Activated CD4-positive, alpha-beta memory T cell treated with anti-CD3 and anti-CD28 coated beads, Interleukin-2, amount 10 ng/mL, durations not matched to agents 7 days and 5 days (primary cell): ENCODE measurements at regions not wholly inside any gene's neighbourhood (a gene's known extent, or its start where the extent isn't known, plus 50 kb on each side); places are given as distances from the start of the nearest gene placed in this dataset.

Experiments used
- CTCF ChIA-PET: fragments of 350-600 bp; sonication (Branson Sonifier 250); formaldehyde crosslinking; loops from one replicate; lab custom pipeline; 2021; ENCODE audit warnings: antibody characterized with exemption, inconsistent platforms; lab: Charles Lee
- POLR2A ChIA-PET: fragments of 350-600 bp; sonication (Branson Sonifier 250); formaldehyde crosslinking; loops from one replicate; lab custom pipeline; 2021; ENCODE audit warnings: antibody characterized with exemption; lab: Charles Lee
- DNase-seq: peaks from one replicate; pipeline ENCODE4 v3.0.0-alpha.2; 2020
- H3K27ac Mint-ChIP-seq: one replicate; pipeline ENCODE4 v1.8.0; 2021; ENCODE audit warnings: mild to moderate bottlenecking, mixed read lengths
- H3K27me3 Mint-ChIP-seq: one replicate; pipeline ENCODE4 v1.8.0; 2021; ENCODE audit warnings: mixed read lengths
- H3K36me3 Mint-ChIP-seq: one replicate; pipeline ENCODE4 v1.8.0; 2021; ENCODE audit warnings: low read depth, mixed read lengths
- H3K4me1 Mint-ChIP-seq: one replicate; pipeline ENCODE4 v1.8.0; 2021; ENCODE audit warnings: mixed read lengths
- H3K4me3 Mint-ChIP-seq: one replicate; pipeline ENCODE4 v1.8.0; 2021; ENCODE audit warnings: mild to moderate bottlenecking, mixed read lengths
- H3K9me3 Mint-ChIP-seq: one replicate; pipeline ENCODE4 v1.8.0; 2021; ENCODE audit warnings: mixed read lengths

DNA sequence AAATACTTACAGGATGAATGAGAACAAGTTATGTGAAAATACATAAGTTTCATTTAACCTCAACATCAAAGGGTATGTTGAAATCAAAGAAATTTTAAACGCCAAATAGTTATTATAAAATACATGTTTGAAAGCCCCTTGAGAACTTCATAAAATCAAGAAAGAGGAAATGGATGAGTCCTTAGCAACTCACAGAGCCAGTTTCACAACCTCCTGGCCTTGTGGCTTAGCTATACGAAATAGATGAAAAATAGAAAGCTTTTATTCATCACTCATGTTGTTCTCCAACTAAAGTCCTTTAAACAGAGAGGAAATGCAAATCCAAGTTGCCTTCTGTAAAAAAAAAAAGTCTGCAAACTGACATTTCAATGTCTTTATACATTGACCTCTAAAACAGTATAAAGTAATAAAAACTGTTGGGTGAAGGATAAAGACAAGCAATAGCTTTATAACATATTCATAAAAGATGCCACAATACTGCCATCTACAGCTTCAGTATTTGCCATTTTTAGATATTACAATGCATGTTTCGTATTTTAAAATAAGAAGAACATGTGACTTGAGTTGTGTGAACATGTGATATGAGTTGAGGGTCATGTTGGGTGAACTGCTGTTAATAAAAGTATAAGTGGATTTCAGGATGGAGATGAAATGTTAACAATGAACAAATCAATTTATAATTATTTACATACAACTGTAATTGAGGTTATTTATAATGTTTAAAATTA lies 847.8 kb downstream of the MRPL39 start:
- POLR2A ChIA-PET, result no interaction called here
- H3K4me3 Mint-ChIP-seq, result no peak overlapping the region
- H3K4me1 Mint-ChIP-seq, result no peaks in the 10 kb centered on the region
- DNase-seq, result no peak
- H3K9me3 Mint-ChIP-seq, result no peaks in the 10 kb centered on the region
- CTCF ChIA-PET, result no interaction called here
- no peak overlapping the region for H3K27ac Mint-ChIP-seq
- H3K36me3 Mint-ChIP-seq, result no peaks in the 10 kb centered on the region
- no peaks in the 10 kb centered on the region for H3K27me3 Mint-ChIP-seq

DNA sequence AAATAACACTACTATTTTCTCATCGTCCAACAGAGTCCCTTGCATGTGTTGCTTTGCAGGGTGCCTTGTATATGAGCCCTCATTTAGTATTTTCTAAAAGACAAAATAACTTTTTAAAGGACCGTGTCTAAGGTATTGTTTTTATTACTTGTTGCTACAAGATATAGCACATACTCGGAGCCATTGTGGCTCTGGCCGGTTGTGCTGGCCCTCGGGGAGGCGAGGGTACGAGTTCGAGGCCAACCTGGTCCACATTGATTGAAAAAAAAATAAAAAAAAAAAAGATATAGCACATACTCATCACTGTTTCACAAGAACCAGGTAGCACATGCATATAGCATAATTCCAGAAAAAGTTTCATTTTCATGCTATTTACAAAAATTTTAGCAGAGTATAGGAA lies 869.2 kb downstream of the MRPL39 start:
- Mint-ChIP-seq H3K27me3 (no peaks in the 10 kb centered on the region), H3K9me3 (peaks cover 5% of the 10 kb centered on the region), H3K36me3 (no peaks in the 10 kb centered on the region), H3K4me3 (no peak overlapping the region), H3K27ac (no peak overlapping the region), H3K4me1 (no peaks in the 10 kb centered on the region)
- ChIA-PET POLR2A (no interaction called here), CTCF (no interaction called here)
- DNase-seq, result no peak

DNA sequence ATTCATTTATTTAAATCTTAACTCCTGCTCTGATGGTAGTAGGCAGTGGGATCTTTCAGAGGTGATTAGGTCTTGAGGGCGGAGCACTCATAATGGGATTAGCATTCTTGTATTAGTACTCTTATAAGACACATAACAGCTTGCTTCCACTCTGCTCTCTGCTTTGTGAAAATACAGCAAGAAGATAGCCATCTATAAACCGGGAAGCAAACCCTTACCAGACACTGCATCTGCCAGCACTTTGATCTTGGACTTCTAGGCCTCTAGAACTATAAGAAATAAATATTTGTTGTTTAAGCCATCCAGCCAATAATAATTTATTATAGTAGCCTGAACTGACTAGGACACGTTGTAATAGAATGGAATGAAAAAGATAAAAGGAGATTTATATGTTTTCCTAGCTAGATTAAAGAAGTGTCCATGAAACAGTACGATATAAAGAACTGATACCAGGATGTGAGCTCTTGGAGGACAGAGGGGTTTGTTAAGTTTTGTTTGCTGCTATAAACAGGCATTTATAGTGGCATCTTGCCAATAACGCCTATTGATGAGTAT lies 869.9 kb downstream of the MRPL39 start:
- peaks cover 4% of the 10 kb centered on the region for H3K9me3 Mint-ChIP-seq
- H3K4me1 Mint-ChIP-seq, result no peaks in the 10 kb centered on the region
- H3K36me3 Mint-ChIP-seq, result no peaks in the 10 kb centered on the region
- H3K4me3 Mint-ChIP-seq, result no peak overlapping the region
- no peak for DNase-seq
- ChIA-PET CTCF (no interaction called here), POLR2A (no interaction called here)
- H3K27ac Mint-ChIP-seq, result no peak overlapping the region
- no peaks in the 10 kb centered on the region for H3K27me3 Mint-ChIP-seq

DNA sequence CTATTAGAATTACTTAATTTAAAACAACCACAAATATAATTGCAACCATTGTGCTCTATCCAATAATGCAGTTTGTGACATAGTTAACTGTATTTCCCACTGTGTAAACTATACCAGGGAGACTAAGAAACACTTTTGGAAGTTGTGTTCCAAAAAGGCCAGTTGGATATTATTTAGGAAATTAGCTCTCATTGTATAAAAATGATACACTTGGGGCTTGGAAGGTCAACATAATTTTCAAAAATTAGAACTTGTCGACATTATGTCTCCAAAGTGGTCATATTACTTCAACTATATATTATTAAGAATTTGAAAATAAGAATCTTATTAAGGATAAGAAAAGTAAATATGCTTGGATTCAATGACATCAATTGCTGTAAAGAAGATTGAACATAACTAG lies 876.6 kb downstream of the MRPL39 start:
- H3K4me3 Mint-ChIP-seq, result no peak overlapping the region
- H3K27me3 Mint-ChIP-seq, result no peaks in the 10 kb centered on the region
- H3K36me3 Mint-ChIP-seq, result no peaks in the 10 kb centered on the region
- no peak overlapping the region for H3K27ac Mint-ChIP-seq
- H3K4me1 Mint-ChIP-seq, result no peaks in the 10 kb centered on the region
- DNase-seq, result no peak
- no peaks in the 10 kb centered on the region for H3K9me3 Mint-ChIP-seq
- ChIA-PET CTCF (no interaction called here), POLR2A (no interaction called here)

DNA sequence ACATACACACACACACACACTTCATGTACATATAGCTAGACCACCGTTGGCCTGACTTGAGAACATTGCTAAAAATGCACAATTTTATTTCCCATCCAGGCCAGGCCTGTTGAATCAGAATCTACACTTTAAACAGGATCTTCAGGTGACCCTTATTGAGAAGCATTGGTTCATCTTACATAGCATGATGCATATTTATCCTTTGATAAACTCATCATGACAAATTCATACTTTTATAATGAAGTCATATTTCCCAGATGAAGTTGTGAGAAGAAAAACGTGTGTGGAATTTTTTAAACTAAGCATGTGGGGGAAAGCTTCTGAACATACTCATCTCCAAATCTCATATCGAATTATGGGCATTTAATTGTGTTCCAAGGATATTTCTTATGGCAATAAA lies 877.7 kb downstream of the MRPL39 start:
- ChIA-PET CTCF (no interaction called here), POLR2A (no interaction called here)
- H3K27me3 Mint-ChIP-seq, result no peaks in the 10 kb centered on the region
- no peaks in the 10 kb centered on the region for H3K36me3 Mint-ChIP-seq
- no peak for DNase-seq
- no peaks in the 10 kb centered on the region for H3K4me1 Mint-ChIP-seq
- no peak overlapping the region for H3K4me3 Mint-ChIP-seq
- no peaks in the 10 kb centered on the region for H3K9me3 Mint-ChIP-seq
- H3K27ac Mint-ChIP-seq, result no peak overlapping the region

DNA sequence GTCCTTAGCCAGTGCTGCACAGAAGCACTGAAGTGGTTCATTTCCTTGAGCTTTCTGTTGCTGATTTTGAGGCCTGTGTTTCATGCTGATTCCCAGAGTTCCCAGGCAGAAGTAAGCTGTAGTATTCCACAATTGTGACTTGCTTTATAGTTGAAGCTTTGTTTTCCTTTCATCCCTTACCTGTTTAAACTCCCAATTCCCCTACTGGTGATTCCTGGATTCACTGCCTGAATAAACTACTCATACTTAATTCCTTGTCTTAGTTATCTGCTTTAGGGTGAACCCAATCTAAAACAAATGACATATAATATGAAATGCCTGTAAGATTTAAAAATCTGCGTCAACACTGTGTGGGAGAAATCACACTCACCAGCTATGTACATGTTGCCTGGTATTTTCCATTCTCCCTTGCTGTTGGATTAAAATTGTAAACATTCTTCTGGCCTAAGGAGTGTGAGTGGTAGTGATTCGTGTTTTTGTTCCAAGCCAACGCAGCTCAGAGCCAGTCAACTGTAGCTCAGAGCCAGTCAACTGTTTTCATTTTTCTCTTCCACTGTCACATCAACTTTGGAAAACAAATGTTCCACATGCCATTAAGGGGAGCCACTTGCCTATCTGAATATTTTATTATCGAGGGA lies 879.4 kb downstream of the MRPL39 start:
- CTCF ChIA-PET, result no interaction called here
- Mint-ChIP-seq H3K9me3 (no peaks in the 10 kb centered on the region), H3K4me3 (no peak overlapping the region), H3K4me1 (no peaks in the 10 kb centered on the region), H3K27ac (no peak overlapping the region), H3K27me3 (no peaks in the 10 kb centered on the region), H3K36me3 (no peaks in the 10 kb centered on the region)
- POLR2A ChIA-PET, result no interaction called here
- no peak for DNase-seq

DNA sequence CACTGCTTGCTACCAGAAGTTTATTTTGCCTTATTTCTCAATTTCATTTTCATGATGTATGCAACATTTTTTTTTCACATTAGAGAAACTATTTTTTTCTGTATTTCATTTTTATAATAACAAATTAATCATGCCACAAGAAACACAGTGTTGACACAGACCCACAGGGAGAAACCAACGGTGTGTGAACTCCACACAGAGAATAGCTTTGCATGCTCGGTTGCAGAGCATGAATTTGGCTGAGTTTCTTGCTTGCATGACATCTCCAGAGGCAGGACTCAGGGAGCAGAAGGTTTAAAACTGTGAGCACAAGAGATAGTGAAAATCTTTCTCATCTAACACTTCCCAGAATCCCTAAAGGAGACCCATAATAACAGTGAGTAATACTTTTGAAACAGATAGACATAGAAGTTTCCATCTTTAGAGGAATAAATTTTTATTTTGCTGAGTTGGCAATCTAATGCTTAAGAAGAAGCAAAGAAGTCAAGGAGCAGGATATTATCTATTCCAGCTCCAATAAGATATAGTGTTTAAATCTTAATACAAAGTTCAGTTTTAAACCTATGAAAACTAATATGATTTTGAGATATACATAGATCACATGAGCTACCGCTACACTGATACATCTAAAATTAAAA lies 890.9 kb downstream of the MRPL39 start:
- H3K9me3 Mint-ChIP-seq, result peaks cover 2% of the 10 kb centered on the region
- H3K4me1 Mint-ChIP-seq, result no peaks in the 10 kb centered on the region
- CTCF ChIA-PET, result no interaction called here
- H3K4me3 Mint-ChIP-seq, result no peak overlapping the region
- no peak overlapping the region for H3K27ac Mint-ChIP-seq
- no peak for DNase-seq
- no peaks in the 10 kb centered on the region for H3K27me3 Mint-ChIP-seq
- POLR2A ChIA-PET, result no interaction called here
- H3K36me3 Mint-ChIP-seq, result no peaks in the 10 kb centered on the region

DNA sequence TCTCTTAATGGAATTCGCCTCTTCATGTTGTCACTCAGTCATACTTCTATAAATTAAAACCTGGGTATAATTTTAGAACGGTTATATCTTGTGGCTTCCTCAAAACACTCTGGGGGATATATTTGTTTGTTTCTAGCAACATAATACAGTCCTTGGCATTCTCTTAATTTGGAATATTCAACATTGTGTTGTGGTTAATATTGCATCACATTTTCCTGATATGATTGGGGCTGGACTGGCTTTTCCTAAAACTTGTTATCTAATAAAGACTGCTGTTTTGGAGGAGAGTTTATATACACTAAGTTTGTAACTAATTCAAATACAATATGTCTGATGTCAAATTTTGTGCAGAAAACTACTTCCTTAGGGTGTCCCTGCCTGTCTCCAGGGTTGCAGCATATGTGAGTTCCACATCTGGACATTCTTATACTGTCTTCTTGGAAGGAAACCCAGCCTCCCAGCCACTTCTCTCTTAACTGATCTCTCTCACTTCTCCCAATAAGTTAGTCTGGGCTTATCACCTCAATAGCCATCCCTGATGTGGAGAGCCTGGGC lies 892.6 kb downstream of the MRPL39 start:
- no peak for DNase-seq
- H3K4me3 Mint-ChIP-seq, result no peak overlapping the region
- POLR2A ChIA-PET, result no interaction called here
- CTCF ChIA-PET, result no interaction called here
- no peaks in the 10 kb centered on the region for H3K36me3 Mint-ChIP-seq
- H3K9me3 Mint-ChIP-seq, result peaks cover 2% of the 10 kb centered on the region
- no peak overlapping the region for H3K27ac Mint-ChIP-seq
- H3K4me1 Mint-ChIP-seq, result no peaks in the 10 kb centered on the region
- no peaks in the 10 kb centered on the region for H3K27me3 Mint-ChIP-seq

DNA sequence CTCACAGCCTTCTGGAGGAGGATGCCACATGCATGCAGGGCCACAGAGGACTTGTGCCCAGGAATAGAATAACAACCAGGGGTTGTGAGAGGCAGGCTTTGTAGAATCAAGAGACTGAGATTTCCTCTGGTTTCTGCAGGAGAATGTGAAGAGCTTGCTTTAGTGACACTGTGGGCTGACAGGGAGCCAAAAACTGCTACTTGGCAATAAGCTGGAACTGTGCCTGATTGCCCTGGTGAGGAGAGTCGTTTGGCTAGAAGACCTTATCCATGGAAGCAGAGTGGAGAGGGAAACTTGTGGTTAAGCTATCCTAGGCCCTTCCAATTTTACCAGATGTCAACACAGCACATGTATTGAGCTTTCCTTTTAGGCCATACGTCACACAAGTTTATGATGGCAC lies 902.1 kb downstream of the MRPL39 start:
- no peak overlapping the region for H3K4me3 Mint-ChIP-seq

DNA sequence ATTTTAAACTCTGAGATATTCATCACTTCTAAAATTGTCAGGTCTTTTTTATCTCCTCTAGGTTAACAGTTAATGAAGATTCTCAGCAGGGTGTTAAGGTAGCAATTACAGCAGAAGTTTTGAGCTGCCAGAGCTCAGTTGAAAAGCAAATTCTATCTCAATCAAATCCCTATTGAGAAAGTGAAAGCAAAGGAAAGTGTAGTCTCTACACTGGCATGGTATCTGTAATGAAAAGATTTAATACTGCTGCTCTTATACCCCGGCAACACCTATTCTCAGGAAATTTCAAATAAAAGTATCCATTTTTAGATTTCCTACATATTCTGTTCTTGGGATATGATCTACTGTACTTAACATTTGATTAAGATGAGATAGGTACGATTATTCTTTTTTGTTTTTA lies 913.5 kb downstream of the MRPL39 start:
- Mint-ChIP-seq H3K4me3 (no peak overlapping the region), H3K4me1 (no peaks in the 10 kb centered on the region), H3K27ac (no peak overlapping the region), H3K27me3 (no peaks in the 10 kb centered on the region), H3K9me3 (peaks cover 5% of the 10 kb centered on the region), H3K36me3 (no peaks in the 10 kb centered on the region)
- ChIA-PET POLR2A (no interaction called here), CTCF (no interaction called here)
- no peak for DNase-seq

More for the DNA sequence above, 902.1 kb downstream of the MRPL39 start:
- Mint-ChIP-seq H3K36me3 (no peaks in the 10 kb centered on the region), H3K27ac (no peak overlapping the region), H3K27me3 (no peaks in the 10 kb centered on the region), H3K4me1 (no peaks in the 10 kb centered on the region), H3K9me3 (no peaks in the 10 kb centered on the region)
- no peak for DNase-seq
- CTCF ChIA-PET, result interaction anchor here (0.6 kb wide), 1 partner anchor 64 kb away, joined by 3 read pairs; no protein-coding TSS in a partner anchor
- POLR2A ChIA-PET, result no interaction called here

DNA sequence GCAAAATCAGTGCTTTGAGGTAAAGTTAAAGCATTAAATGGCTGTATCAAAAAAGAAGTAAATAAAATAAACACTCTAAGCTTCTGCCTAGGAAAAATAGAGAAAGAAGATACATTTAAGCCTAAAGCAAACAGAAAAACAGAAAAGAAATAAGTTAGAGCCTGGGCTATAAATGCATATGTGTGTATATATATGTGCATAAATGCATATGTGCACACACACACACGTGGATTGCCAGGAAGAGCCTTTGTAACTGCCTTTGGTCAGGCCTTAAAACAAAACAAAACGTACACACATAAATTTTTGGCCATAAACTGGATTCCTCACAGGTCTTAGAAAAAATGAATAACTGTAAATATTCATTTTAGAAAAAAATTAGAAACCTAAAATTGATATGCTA lies 925.8 kb downstream of the MRPL39 start:
- DNase-seq, result no peak
- H3K4me1 Mint-ChIP-seq, result no peaks in the 10 kb centered on the region
- no peak overlapping the region for H3K27ac Mint-ChIP-seq
- H3K4me3 Mint-ChIP-seq, result no peak overlapping the region
- H3K27me3 Mint-ChIP-seq, result no peaks in the 10 kb centered on the region
- ChIA-PET POLR2A (no interaction called here), CTCF (no interaction called here)
- no peaks in the 10 kb centered on the region for H3K36me3 Mint-ChIP-seq
- no peaks in the 10 kb centered on the region for H3K9me3 Mint-ChIP-seq

DNA sequence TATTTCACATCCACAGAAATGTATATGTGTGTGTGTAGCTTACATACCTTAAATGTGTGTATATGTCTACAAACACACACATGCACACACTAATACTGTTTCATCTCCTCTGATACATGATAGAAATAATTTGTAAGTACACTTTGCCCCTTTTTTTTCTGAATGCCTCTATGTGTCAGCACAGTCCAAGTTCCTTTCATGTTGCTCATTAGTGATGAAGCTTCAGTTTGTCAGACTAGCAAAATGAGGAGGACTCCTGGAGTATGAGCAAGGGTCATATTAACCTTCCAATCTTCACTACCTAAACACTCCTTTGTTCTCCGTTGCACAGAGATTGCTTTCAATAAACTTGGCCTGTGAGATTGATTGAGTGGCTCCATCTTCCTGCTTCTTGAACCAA lies 935.4 kb downstream of the MRPL39 start:
- no peak overlapping the region for H3K27ac Mint-ChIP-seq
- no peaks in the 10 kb centered on the region for H3K27me3 Mint-ChIP-seq
- no peaks in the 10 kb centered on the region for H3K4me1 Mint-ChIP-seq
- H3K9me3 Mint-ChIP-seq, result peaks cover 2% of the 10 kb centered on the region
- ChIA-PET CTCF (no interaction called here), POLR2A (no interaction called here)
- no peaks in the 10 kb centered on the region for H3K36me3 Mint-ChIP-seq
- H3K4me3 Mint-ChIP-seq, result no peak overlapping the region
- DNase-seq, result no peak

DNA sequence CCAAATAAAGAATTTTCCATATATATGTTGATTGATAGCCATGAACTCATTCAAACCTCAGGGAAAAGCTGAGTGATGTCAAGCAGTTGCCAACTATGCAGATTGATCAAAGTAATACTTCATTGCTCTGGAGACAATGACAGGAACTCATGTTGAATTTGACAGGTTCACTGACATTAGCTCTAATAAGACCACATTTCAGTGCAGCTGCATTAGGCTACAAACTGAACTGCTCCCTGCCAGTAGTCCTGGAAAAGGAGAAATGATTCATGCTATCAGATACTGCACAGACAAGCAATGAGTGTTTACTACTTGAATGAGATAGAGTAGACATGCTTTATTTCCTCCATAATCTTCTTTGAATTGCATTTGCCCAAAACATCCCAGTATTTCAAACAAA lies 948.4 kb downstream of the MRPL39 start:
- Mint-ChIP-seq H3K27ac (no peak overlapping the region), H3K36me3 (no peaks in the 10 kb centered on the region), H3K4me3 (no peak overlapping the region), H3K27me3 (no peaks in the 10 kb centered on the region), H3K4me1 (no peaks in the 10 kb centered on the region), H3K9me3 (peaks cover 2% of the 10 kb centered on the region)
- no peak for DNase-seq
- ChIA-PET CTCF (no interaction called here), POLR2A (no interaction called here)
